Lower leg skin (tissue), 4 donors: ENCODE measurements at regions not wholly inside any gene's neighbourhood (a gene's known extent, or its start where the extent isn't known, plus 50 kb on each side); places are given as distances from the start of the nearest gene placed in this dataset.

Source experiments
- DNase-seq, 2 donors: peaks; one replicate each; pipeline ENCODE4 v3.0.0-alpha.2; 2019; ENCODE audit warnings: low spot score in 2 of 2
- H3K4me3 ChIP-seq: fragments of 200-600 bp; sonication (generic); 2 replicates; pipeline ENCODE4 v1.5.1; 2017; ENCODE audit warnings: mild to moderate bottlenecking, low read depth; ENCODE audit not compliant: poor library complexity, severe bottlenecking
- POLR2A ChIP-seq, 2 donors: fragments of 450-650 bp; IDR thresholded peaks; one replicate each; pipeline ENCODE4 v1.6.1; 2016 to 2017; ENCODE audit warnings: antibody characterized with exemption in 2 of 2, mild to moderate bottlenecking in 1 of 2, moderate library complexity in 1 of 2
- WGBS, 2 donors: methylation state at CpG; one replicate each; pipeline ENCODE4 v1.1.5; 2018; 5-methylcytosine and 5-hydroxymethylcytosine counted together
- intact Hi-C: fragments of 100-400 bp; cut with DNase I; formaldehyde crosslinking; loops from one replicate; pipeline ENCODE4 v1.15.0; 2023; ENCODE audit warnings: low total_unique reads
- TF ChIP-seq, protein P1 (sequence below), 3 donors: fragments of 450-650 bp; IDR thresholded peaks; one replicate each; pipeline ENCODE4 v1.5.1; 2016; ENCODE audit warnings: antibody characterized with exemption in 3 of 3, mild to moderate bottlenecking in 3 of 3, moderate library complexity in 2 of 3

DNA sequence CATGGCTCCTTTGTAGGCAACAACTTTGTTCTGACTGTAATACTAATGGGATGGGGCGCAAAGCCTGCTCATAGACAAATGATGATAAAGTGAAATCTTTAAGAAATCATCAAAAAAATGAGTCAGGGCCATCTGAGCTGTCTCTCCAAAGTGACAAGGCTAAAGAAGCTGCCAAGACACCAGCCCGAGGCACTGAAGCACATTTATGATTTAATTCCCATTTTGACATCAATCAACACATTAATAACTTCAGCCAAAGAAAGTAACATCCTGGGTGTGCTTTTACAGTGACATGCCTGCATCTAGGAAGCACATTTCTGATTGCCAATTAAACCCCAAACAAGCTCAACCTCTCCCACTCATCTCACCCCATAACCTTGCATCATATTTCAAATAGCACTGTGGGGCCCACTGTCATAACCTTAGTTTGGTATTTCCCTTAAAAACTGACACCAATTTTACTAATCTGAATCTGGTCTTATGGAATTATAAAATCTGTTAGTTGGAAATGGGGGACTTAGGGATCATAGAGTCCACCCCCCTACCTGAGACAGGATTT is 676.6 kb downstream of the TOX3 start:
- 36 to 39% methylated on average over 2 of the region's 2 CpGs for WGBS, 2 donors
- intact Hi-C loops, result no loop called here
- no peak for DNase-seq
- TF ChIP-seq POLR2A (IDR thresholded peaks at IDR 0.05), result no peak
- TF ChIP-seq, protein P1, sequence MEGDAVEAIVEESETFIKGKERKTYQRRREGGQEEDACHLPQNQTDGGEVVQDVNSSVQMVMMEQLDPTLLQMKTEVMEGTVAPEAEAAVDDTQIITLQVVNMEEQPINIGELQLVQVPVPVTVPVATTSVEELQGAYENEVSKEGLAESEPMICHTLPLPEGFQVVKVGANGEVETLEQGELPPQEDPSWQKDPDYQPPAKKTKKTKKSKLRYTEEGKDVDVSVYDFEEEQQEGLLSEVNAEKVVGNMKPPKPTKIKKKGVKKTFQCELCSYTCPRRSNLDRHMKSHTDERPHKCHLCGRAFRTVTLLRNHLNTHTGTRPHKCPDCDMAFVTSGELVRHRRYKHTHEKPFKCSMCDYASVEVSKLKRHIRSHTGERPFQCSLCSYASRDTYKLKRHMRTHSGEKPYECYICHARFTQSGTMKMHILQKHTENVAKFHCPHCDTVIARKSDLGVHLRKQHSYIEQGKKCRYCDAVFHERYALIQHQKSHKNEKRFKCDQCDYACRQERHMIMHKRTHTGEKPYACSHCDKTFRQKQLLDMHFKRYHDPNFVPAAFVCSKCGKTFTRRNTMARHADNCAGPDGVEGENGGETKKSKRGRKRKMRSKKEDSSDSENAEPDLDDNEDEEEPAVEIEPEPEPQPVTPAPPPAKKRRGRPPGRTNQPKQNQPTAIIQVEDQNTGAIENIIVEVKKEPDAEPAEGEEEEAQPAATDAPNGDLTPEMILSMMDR (IDR thresholded peaks at IDR 0.05), result no peak
- no peak overlapping the region for H3K4me3 ChIP-seq

DNA sequence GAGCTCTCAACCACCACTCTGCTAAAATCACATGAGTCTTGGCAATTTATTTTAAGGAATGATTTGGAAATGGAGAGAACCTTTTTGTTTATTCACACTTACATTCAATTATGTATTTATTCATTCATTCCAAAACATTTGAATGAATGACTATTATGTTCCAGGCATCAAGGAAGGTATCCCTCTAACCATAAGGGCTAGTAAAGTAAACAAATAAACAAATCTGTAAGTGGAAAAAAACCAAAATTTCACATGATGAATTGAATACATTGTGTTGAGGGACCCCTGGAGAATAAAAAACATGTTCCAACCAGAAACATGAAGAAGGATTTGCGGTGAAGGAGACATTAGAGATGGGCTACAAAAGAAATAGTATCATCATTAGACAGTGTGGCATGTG is 677.8 kb downstream of the TOX3 start:
- TF ChIP-seq, protein P1 (IDR thresholded peaks at IDR 0.05), result no peak
- TF ChIP-seq POLR2A (IDR thresholded peaks at IDR 0.05), result no peak
- DNase-seq, result no peak
- intact Hi-C loops, result no loop called here
- no peak overlapping the region for H3K4me3 ChIP-seq
- WGBS, 2 donors, result 97 to 100% methylated on average over 1 of the region's 1 CpG

DNA sequence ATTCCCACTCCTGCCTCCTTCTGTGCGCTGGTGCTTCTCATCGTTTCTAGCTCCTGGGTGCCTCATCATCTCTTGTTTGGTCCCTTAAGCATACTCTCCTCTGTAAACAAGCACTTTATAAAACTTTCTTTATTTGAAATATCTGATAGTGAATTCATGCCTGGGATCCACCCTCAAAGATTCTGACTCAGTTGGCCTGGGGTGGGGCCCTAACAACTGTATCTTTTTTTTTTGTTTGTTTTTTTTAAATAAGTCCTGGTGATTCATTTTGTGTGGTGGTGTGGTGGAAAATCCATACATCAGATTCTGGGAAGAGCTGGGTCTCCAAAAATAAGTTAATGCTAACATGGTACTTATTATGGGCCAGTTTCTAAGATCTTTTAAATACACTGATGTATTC is 678.3 kb downstream of the TOX3 start:
- intact Hi-C loops, result no loop called here
- DNase-seq, result no peak
- 88 to 91% methylated on average over 2 of the region's 2 CpGs for WGBS, 2 donors

DNA sequence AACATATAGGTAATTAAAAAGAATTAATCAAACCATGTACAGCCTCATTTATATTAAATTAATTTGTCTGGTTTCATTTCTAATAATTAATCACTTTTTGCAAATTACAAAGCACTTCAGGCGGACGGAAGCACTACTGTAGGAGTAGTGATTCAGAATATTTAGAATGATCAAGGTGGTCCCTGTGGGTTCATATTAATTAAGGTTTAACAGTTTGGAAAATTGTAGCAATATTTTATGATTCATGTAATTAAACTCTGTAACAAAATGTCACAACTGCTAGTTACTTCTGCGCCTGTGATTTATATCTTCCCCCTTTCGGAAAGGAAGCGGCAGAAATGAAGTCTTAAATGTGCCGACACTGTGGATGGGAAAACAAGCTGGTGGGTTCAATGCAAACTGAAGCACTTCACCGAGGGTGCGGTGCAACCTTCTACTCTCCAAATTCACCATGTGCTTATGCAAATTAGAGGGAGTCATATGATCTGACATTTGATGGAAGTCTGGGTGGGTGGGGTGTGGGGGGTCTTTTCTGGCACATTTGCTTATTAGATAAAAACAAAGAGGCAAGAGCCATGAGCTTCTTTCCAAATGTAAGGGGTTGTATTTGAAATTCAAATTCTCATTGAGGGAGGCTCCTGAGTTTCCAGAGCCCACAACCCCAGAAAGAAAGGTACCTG is 679.4 kb downstream of the TOX3 start:
- H3K4me3 ChIP-seq, result no peak overlapping the region
- 71 to 76% methylated on average over 8 of the region's 8 CpGs for WGBS, 2 donors
- intact Hi-C loops, result no loop called here
- DNase-seq, result no peak
- TF ChIP-seq, protein P1 (IDR thresholded peaks at IDR 0.05), result no peak
- no peak for TF ChIP-seq POLR2A (IDR thresholded peaks at IDR 0.05)

More for the DNA sequence above, 678.3 kb downstream of the TOX3 start:
- TF ChIP-seq POLR2A (IDR thresholded peaks at IDR 0.05), result no peak
- TF ChIP-seq, protein P1 (IDR thresholded peaks at IDR 0.05), result no peak
- no peak overlapping the region for H3K4me3 ChIP-seq

DNA sequence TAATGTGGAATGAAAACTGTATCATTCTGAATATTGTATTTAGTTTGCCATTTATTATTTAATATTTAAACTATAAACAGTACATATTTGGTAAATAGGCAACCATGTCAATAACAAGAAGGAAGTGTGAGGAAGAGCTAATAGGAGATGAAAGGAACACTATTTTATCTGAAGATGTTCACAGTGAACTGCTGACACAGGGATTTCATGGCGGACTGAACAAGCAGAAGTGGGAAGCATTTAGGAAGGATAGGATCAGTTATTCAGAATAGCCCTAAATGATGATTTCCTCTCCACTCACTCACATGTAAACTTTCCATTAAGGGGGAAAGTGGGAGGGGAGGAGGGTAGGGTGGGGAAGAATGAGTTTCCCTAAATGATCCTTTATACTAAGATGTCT is 682.4 kb downstream of the TOX3 start:
- WGBS, 2 donors, result 83 to 86% methylated on average over 1 of the region's 1 CpG
- TF ChIP-seq, protein P1 (IDR thresholded peaks at IDR 0.05), result no peak
- no peak for TF ChIP-seq POLR2A (IDR thresholded peaks at IDR 0.05)
- DNase-seq, result no peak
- no peak overlapping the region for H3K4me3 ChIP-seq
- intact Hi-C loops, result no loop called here
